PC-3 (cell line): ENCODE measurements at regions not wholly inside any gene's neighbourhood (a gene's known extent, or its start where the extent isn't known, plus 50 kb on each side); places are given as distances from the start of the nearest gene placed in this dataset.
"Not testable (repeated sequence)": the region's sequence is repeated elsewhere in the genome, so short reads cannot be mapped to it uniquely, and the experiment has no call there.

Experiments used
- ATAC-seq: fragments of 200-7000 bp; cut with Tn5 transposase; 2 replicates; pipeline ENCODE4 v1.9.1; 2020; ENCODE audit warnings: mild to moderate bottlenecking, moderate library complexity
- BruUV-seq: library from RNA; stranded (reverse); fragments of 400-500 nt; replicated peaks from 2 replicates; lab custom pipeline; 2021; lab: Mats Ljungman, UMichigan
- CTCF ChIA-PET: fragments of 300-600 bp; sonication (Branson Sonifier 250); formaldehyde crosslinking; loops from one replicate; lab custom pipeline; 2022; ENCODE audit warnings: antibody characterized with exemption; lab: Charles Lee
- POLR2A ChIA-PET: fragments of 300-600 bp; sonication (Branson Sonifier 250); formaldehyde crosslinking; loops from one replicate; lab custom pipeline; 2022; ENCODE audit warnings: antibody characterized with exemption; ENCODE audit not compliant: unreplicated experiment; lab: Charles Lee
- DNase-seq: peaks from one replicate; pipeline ENCODE4 v3.0.0-alpha.2; 2015
- H2AFZ ChIP-seq: fragments of 300-600 bp; sonication (generic); 2 replicates; pipeline ENCODE4 v1.6.0; 2016; ENCODE audit warnings: antibody characterized with exemption, low read length
- H3F3A ChIP-seq: fragments of 300-600 bp; sonication (generic); one replicate; pipeline ENCODE4 v1.6.0; 2017; ENCODE audit warnings: antibody characterized with exemption, low read length, control low read depth, mild to moderate bottlenecking; ENCODE audit not compliant: unreplicated experiment
- H3K27ac ChIP-seq: fragments of 300-600 bp; sonication (generic); 2 replicates; pipeline ENCODE4 v1.5.1; 2016; ENCODE audit warnings: mild to moderate bottlenecking, low read length
- H3K27me3 ChIP-seq: fragments of 300-600 bp; sonication (generic); 2 replicates; pipeline ENCODE4 v1.6.1; 2016; ENCODE audit warnings: low read length, mixed read lengths
- H3K36me3 ChIP-seq: fragments of 300-600 bp; sonication (generic); 2 replicates; pipeline ENCODE4 v1.6.1; 2016; ENCODE audit warnings: low read depth, mixed run types, low read length, mixed read lengths
- H3K4me1 ChIP-seq: fragments of 300-600 bp; sonication (generic); 2 replicates; pipeline ENCODE4 v1.5.1; 2016; ENCODE audit warnings: low read length; ENCODE audit not compliant: insufficient read depth
- H3K4me2 ChIP-seq: fragments of 300-600 bp; sonication (generic); 2 replicates; pipeline ENCODE4 v1.6.0; 2016; ENCODE audit warnings: low read length
- H3K4me3 ChIP-seq: fragments of 300-600 bp; sonication (generic); 2 replicates; pipeline ENCODE4 v1.5.1; 2016; ENCODE audit warnings: mild to moderate bottlenecking, low read length, mixed read lengths
- H3K79me2 ChIP-seq: fragments of 300-600 bp; sonication (generic); 2 replicates; pipeline ENCODE4 v1.6.1; 2017; ENCODE audit warnings: low read length, mixed read lengths
- H3K9ac ChIP-seq: fragments of 300-600 bp; sonication (generic); 2 replicates; pipeline ENCODE4 v1.6.0; 2016; ENCODE audit warnings: mild to moderate bottlenecking, low read length
- H3K9me2 ChIP-seq: fragments of 300-600 bp; sonication (generic); replicated peaks from 2 replicates; pipeline ENCODE4 v1.6.1; 2016; ENCODE audit warnings: mixed run types, low read length, mixed read lengths
- H3K9me3 ChIP-seq: fragments of 300-600 bp; sonication (generic); 2 replicates; pipeline ENCODE4 v1.6.1; 2016; ENCODE audit warnings: low read length, mixed read lengths
- H4K20me1 ChIP-seq: fragments of 300-600 bp; sonication (generic); 2 replicates; pipeline ENCODE4 v1.6.1; 2016; ENCODE audit warnings: low read length, mixed read lengths
- EZH2 ChIP-seq: fragments of 300-600 bp; sonication (generic); IDR thresholded peaks from one replicate; pipeline ENCODE4 v1.6.1; 2017; ENCODE audit warnings: antibody characterized with exemption, mild to moderate bottlenecking, low read length; ENCODE audit not compliant: unreplicated experiment
- EZH2phosphoT487 ChIP-seq: fragments of 300-600 bp; sonication (generic); IDR thresholded peaks from 2 replicates; pipeline ENCODE4 v1.6.1; 2018; ENCODE audit warnings: mild to moderate bottlenecking, antibody characterized with exemption, low read length, borderline replicate concordance
- intact Hi-C: fragments of 100-400 bp; cut with micrococcal nuclease; formaldehyde crosslinking; loops from 2 replicates; pipeline ENCODE4 v1.9.0; 2023
- TF ChIP-seq, protein P1 (sequence below): fragments of 300-600 bp; sonication (generic); conservative IDR thresholded peaks from 2 replicates; pipeline ENCODE4 v1.5.1; 2017; ENCODE audit warnings: antibody characterized with exemption, low read depth, mild to moderate bottlenecking, low read length

DNA sequence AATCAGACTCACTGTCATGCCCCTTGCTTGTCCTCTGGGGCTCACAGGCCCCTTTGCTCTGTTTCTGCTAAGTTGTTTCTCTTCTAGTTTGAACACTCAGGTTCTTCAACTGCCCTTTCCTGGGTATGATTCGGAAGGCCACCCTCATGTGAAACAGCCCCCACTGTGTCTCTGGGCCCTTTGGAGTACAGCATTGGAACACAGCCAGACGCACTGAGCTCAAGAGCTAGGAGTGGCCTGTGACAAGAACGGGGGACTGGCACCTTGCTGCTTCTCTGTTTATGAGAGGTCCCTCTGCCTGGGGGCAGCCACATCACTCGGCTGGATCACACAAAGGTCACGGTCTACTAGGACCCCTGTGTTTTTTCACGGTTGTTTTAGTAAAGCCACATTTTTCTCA is 114.4 kb upstream of the ZC3H12A start:
- Histone ChIP-seq H3K4me1 (no peaks in the 10 kb centered on the region), H3K79me2 (no peaks in the 10 kb centered on the region), H3F3A (no peaks in the 10 kb centered on the region), H3K9me3 (no peaks in the 10 kb centered on the region), H2AFZ (no peak overlapping the region), H3K4me2 (no peak overlapping the region), H3K27me3 (peaks cover 72% of the 10 kb centered on the region), H3K27ac (no peak overlapping the region), H3K9me2 (no peaks in the 10 kb centered on the region), H3K36me3 (no peaks in the 10 kb centered on the region), H3K4me3 (no peak overlapping the region), H3K9ac (no peak overlapping the region), H4K20me1 (no peaks in the 10 kb centered on the region)
- ChIA-PET CTCF (interaction anchor here (0.7 kb wide), 1 partner anchor 500 kb away, joined by 3 read pairs; no protein-coding TSS in a partner anchor), POLR2A (interaction anchor here (0.7 kb wide), 1 partner anchor 24 kb away, joined by 3 read pairs; no protein-coding TSS in a partner anchor)
- ATAC-seq (no peak), DNase-seq (no peak)
- intact Hi-C loops, result no loop called here
- no peak for TF ChIP-seq EZH2phosphoT487
- TF ChIP-seq, protein P1, sequence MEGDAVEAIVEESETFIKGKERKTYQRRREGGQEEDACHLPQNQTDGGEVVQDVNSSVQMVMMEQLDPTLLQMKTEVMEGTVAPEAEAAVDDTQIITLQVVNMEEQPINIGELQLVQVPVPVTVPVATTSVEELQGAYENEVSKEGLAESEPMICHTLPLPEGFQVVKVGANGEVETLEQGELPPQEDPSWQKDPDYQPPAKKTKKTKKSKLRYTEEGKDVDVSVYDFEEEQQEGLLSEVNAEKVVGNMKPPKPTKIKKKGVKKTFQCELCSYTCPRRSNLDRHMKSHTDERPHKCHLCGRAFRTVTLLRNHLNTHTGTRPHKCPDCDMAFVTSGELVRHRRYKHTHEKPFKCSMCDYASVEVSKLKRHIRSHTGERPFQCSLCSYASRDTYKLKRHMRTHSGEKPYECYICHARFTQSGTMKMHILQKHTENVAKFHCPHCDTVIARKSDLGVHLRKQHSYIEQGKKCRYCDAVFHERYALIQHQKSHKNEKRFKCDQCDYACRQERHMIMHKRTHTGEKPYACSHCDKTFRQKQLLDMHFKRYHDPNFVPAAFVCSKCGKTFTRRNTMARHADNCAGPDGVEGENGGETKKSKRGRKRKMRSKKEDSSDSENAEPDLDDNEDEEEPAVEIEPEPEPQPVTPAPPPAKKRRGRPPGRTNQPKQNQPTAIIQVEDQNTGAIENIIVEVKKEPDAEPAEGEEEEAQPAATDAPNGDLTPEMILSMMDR, result no peak
- TF ChIP-seq EZH2, result no peak
- BruUV-seq, result no TSS peak

DNA sequence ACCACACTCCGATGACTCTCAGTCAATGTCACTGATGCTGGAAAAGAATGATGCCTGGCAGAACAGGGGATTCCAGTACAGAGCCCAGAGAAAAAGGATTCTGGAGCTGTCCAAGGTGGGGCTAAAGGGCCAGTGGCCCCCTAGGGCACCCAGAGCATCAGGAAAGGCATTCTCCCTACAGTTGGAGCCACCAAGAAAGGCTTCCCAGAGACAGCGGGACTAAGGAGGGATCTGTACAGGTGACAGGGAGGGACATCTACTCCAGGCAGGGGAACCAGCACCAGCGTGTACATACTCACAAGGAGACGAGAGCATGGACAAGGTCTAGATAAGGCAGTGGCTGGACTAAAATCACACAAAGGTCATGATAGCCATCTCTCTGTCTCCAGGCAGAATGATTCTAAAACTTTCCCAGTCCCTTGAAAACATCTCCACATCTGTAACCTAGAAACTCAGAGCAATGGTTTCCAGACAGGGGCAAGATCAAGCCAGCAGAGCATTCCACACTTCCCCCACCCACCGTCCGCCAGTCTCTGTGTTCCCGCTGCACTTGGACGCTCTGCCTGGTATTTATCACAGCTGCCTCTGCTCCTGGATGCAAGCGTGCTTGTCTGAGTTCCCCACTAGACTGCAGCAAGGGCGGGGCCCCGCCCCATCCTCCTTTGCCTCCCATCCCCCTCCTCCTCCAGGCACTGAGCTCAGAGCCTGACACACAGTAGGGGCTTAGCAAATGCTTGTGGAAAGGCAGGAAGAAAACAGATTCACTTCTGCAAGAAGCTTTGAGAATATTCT is 111.6 kb upstream of the ZC3H12A start:
- Histone ChIP-seq H3K4me1 (no peaks in the 10 kb centered on the region), H3K27me3 (peaks cover 67% of the 10 kb centered on the region), H3K9me3 (no peaks in the 10 kb centered on the region), H3K4me2 (no peak overlapping the region), H3F3A (no peaks in the 10 kb centered on the region), H2AFZ (no peak overlapping the region), H3K27ac (no peak overlapping the region), H3K36me3 (no peaks in the 10 kb centered on the region), H3K79me2 (no peaks in the 10 kb centered on the region), H4K20me1 (no peaks in the 10 kb centered on the region), H3K9me2 (no peaks in the 10 kb centered on the region), H3K4me3 (no peak overlapping the region), H3K9ac (no peak overlapping the region)
- BruUV-seq, result no TSS peak
- ATAC-seq (no peak), DNase-seq (no peak)
- CTCF ChIA-PET, result no interaction called here
- POLR2A ChIA-PET, result no interaction called here
- TF ChIP-seq, protein P1, result no peak
- no peak for TF ChIP-seq EZH2phosphoT487
- no peak for TF ChIP-seq EZH2
- intact Hi-C loops, result no loop called here

DNA sequence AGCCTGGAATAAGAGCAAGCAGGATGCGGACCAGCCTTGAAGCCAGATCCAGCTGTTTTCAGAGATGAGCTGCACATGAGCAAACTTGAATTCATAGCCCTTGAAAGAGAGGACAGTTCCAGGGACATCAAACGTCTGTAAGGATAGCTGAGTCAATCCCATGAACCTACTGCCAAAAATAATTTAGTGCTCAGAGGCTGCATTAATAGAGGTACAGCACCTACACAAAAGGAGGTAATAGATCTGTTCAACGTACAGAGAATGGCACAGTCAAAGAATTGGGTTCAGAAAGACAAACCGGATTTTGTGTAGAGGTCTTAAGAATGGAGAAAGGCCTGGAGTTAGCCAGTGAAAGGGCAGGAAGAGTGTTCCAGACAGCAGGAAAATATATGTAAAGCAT is 110.8 kb upstream of the ZC3H12A start:
- H3K9ac ChIP-seq, result no peak overlapping the region
- H3K79me2 ChIP-seq, result no peaks in the 10 kb centered on the region
- ATAC-seq (no peak), DNase-seq (no peak)
- H4K20me1 ChIP-seq, result no peaks in the 10 kb centered on the region
- no peaks in the 10 kb centered on the region for H3F3A ChIP-seq
- no peak overlapping the region for H3K4me3 ChIP-seq
- ChIA-PET POLR2A (no interaction called here), CTCF (no interaction called here)
- TF ChIP-seq EZH2phosphoT487 (no peak), EZH2 (no peak)
- TF ChIP-seq, protein P1, result no peak
- no peaks in the 10 kb centered on the region for H3K36me3 ChIP-seq
- intact Hi-C loops, result no loop called here
- no peak overlapping the region for H2AFZ ChIP-seq
- H3K4me1 ChIP-seq, result no peaks in the 10 kb centered on the region
- H3K9me3 ChIP-seq, result no peaks in the 10 kb centered on the region
- no peak overlapping the region for H3K27ac ChIP-seq
- H3K4me2 ChIP-seq, result no peak overlapping the region
- no peaks in the 10 kb centered on the region for H3K9me2 ChIP-seq
- no TSS peak for BruUV-seq
- peaks cover 61% of the 10 kb centered on the region for H3K27me3 ChIP-seq

DNA sequence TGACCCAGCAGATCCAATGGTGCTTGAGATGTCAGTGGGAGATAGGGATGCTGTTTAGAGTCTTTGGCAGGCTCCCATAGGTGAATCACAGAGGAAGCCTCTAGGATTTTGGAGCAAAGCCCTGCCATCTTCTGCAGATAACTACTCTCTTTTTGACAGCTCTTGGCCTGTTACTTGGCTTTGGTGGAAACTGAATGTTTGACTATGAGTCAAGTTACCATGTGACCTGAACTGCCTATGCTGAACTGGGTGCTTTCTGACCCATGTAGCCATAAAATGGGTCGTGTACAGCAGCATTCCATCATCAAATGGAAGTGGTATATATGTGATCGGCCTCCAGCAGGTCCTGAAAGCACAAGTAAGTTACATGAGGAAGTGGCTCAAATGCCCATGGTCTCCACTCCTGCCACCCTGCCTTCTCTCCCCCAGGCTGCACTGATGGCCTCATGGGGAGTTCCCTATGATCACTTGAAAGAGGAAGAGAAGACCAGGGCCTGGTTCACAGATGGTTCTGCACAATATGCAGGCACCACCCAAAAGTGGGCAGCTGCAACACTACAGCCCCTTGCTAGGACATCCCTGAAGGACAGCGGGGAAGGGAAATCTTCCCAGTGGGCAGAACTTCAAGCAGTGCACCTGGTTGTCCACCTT is 105.6 kb upstream of the ZC3H12A start:
- H3F3A ChIP-seq, DNase-seq, ATAC-seq, H2AFZ ChIP-seq, H3K4me3 ChIP-seq, H3K9ac ChIP-seq, H3K27ac ChIP-seq, CTCF ChIA-PET, H3K36me3 ChIP-seq, H3K9me2 ChIP-seq, BruUV-seq, H4K20me1 ChIP-seq, H3K4me1 ChIP-seq, POLR2A ChIA-PET, H3K79me2 ChIP-seq, H3K9me3 ChIP-seq, H3K4me2 ChIP-seq, intact Hi-C loops: not testable (repeated sequence)
- peaks cover 27% of the 10 kb centered on the region for H3K27me3 ChIP-seq
